GM12878 (cell line): ENCODE measurements at regions not wholly inside any gene's neighbourhood (a gene's known extent, or its start where the extent isn't known, plus 50 kb on each side); places are given as distances from the start of the nearest gene placed in this dataset.

Experiments
- ATAC-seq: fragments of 200-7000 bp; cut with Tn5 transposase; 3 replicates; pipeline ENCODE4 v1.9.1; 2020; ENCODE audit warnings: mild to moderate bottlenecking, moderate library complexity
- BruUV-seq: library from RNA; stranded (reverse); fragments of 400-500 nt; replicated peaks from 2 replicates; lab custom pipeline; 2021; lab: Mats Ljungman, UMichigan
- CTCF ChIA-PET: fragments of 300-600 bp; sonication (Branson Sonifier 250); formaldehyde crosslinking; extraction: SDS; loops from one replicate; lab custom pipeline; 2021; ENCODE audit warnings: inconsistent platforms; lab: Yijun Ruan, JAX
- POLR2A ChIA-PET: fragments of 350-600 bp; formaldehyde crosslinking; extraction: SDS; loops from one replicate; lab custom pipeline; 2021; ENCODE audit warnings: inconsistent platforms; lab: Charles Lee
- RAD21 ChIA-PET: fragments of 300-600 bp; sonication (Branson Sonifier 250); formaldehyde crosslinking; loops from one replicate; lab custom pipeline; 2023; ENCODE audit warnings: antibody characterized with exemption; ENCODE audit not compliant: unreplicated experiment; lab: Charles Lee
- SMC1A ChIA-PET: fragments of 300-600 bp; sonication (Branson Sonifier 250); formaldehyde crosslinking; loops from one replicate; lab custom pipeline; 2023; ENCODE audit not compliant: unreplicated experiment, uncharacterized antibody; lab: Charles Lee
- DNase-seq: peaks from one replicate; pipeline ENCODE4 v3.0.0-alpha.2; 2011; ENCODE audit warnings: low read depth, low spot score
- FAIRE-seq: peaks from 3 replicates; lab custom pipeline; 2011; peaks lifted over from hg19 to GRCh38; lab: Jason Lieb, UNC
- H2AFZ ChIP-seq: 2 replicates; pipeline ENCODE4 v1.6.0; 2011; ENCODE audit warnings: low read depth, low read length, control low read depth; ENCODE audit not compliant: control insufficient read depth
- H3K27ac ChIP-seq: 2 replicates; pipeline ENCODE4 v1.5.1; 2011; ENCODE audit warnings: control low read depth; ENCODE audit not compliant: control insufficient read depth, insufficient read depth
- H3K27me3 ChIP-seq, 2 experiments: replicated peaks in 1 of 2; 2 replicates each; pipeline versions ENCODE4 v1.6.0 to v1.6.1; 2011; ENCODE audit warnings: low read length in 1 of 2; ENCODE audit not compliant: control insufficient read depth in 2 of 2, insufficient read depth in 2 of 2
- H3K36me3 ChIP-seq, 2 experiments: 2 replicates each; pipeline ENCODE4 v1.5.1; 2011; ENCODE audit warnings: low read length in 1 of 2; ENCODE audit not compliant: control insufficient read depth in 2 of 2, insufficient read depth in 2 of 2
- H3K4me1 ChIP-seq: 2 replicates; pipeline ENCODE4 v1.6.1; 2011; ENCODE audit warnings: mild to moderate bottlenecking, low read length, moderate library complexity, mixed read lengths; ENCODE audit not compliant: control insufficient read depth, insufficient read depth
- H3K4me2 ChIP-seq: 2 replicates; pipeline ENCODE4 v1.6.0; 2011; ENCODE audit warnings: control low read depth; ENCODE audit not compliant: control insufficient read depth, insufficient read depth
- H3K4me3 ChIP-seq: fragments of 200-600 bp; sonication (generic); 2 replicates; pipeline ENCODE4 v1.5.1; 2016
- H3K79me2 ChIP-seq: 2 replicates; pipeline ENCODE4 v1.6.0; 2011; ENCODE audit warnings: low read length; ENCODE audit not compliant: control insufficient read depth, insufficient read depth
- H3K9ac ChIP-seq: 2 replicates; pipeline ENCODE4 v1.8.0; 2011; ENCODE audit warnings: low read length, control low read depth, mixed read lengths; ENCODE audit not compliant: control insufficient read depth, insufficient read depth
- H3K9me3 ChIP-seq: replicated peaks from 3 replicates; pipeline ENCODE4 v1.5.1; 2011; ENCODE audit warnings: mild to moderate bottlenecking, low read length; ENCODE audit not compliant: control insufficient read depth, insufficient read depth
- H4K20me1 ChIP-seq: 2 replicates; pipeline ENCODE4 v1.6.0; 2011; ENCODE audit not compliant: control insufficient read depth, insufficient read depth
- CEBPB ChIP-seq, 2 experiments: fragments of 150-350 bp in 1 of 2; IDR thresholded peaks; 2 replicates each; pipeline ENCODE4 v1.6.1; 2012 to 2014; ENCODE audit warnings: low read depth in 2 of 2, low read length in 2 of 2, borderline replicate concordance in 1 of 2, inconsistent platforms in 1 of 2
- CREM ChIP-seq: IDR thresholded peaks from 2 replicates; pipeline ENCODE4 v1.6.1; 2014; ENCODE audit warnings: antibody characterized with exemption, low read depth
- FOS ChIP-seq: IDR thresholded peaks from 3 replicates; pipeline ENCODE4 v1.6.1; 2011; ENCODE audit warnings: borderline replicate concordance; ENCODE audit not compliant: insufficient read length; ENCODE audit errors: extremely low read depth
- GABPA ChIP-seq: IDR thresholded peaks from 2 replicates; pipeline ENCODE4 v1.6.1; 2014; ENCODE audit warnings: antibody characterized with exemption, low read depth, mild to moderate bottlenecking, inconsistent platforms
- HDAC2 ChIP-seq: fragments of 200-600 bp; sonication (generic); IDR thresholded peaks from 2 replicates; pipeline ENCODE4 v1.6.1; 2017
- HDGF ChIP-seq: fragments of 450-650 bp; IDR thresholded peaks from 2 replicates; pipeline ENCODE4 v1.6.1; 2016; ENCODE audit warnings: antibody characterized with exemption
- KAT2A ChIP-seq: conservative IDR thresholded peaks from 2 replicates; pipeline ENCODE4 v1.6.1; 2011; ENCODE audit warnings: low read depth, low read length; ENCODE audit not compliant: control insufficient read depth
- KLF5 ChIP-seq: fragments of 450-650 bp; IDR thresholded peaks from 2 replicates; pipeline ENCODE4 v1.6.1; 2014; ENCODE audit warnings: mild to moderate bottlenecking; ENCODE audit not compliant: partially characterized antibody
- NFYA ChIP-seq: IDR thresholded peaks from 2 replicates; pipeline ENCODE4 v1.6.1; 2011; ENCODE audit warnings: low read depth, mild to moderate bottlenecking, low read length, improper control_type of control experiment, borderline replicate concordance
- NFYB ChIP-seq: IDR thresholded peaks from 2 replicates; pipeline ENCODE4 v1.6.1; 2011; ENCODE audit warnings: low read depth, mild to moderate bottlenecking, low read length, improper control_type of control experiment, moderate library complexity; ENCODE audit not compliant: insufficient read depth
- PAX8 ChIP-seq: fragments of 450-650 bp; IDR thresholded peaks from 2 replicates; pipeline ENCODE4 v1.6.1; 2017; ENCODE audit warnings: mild to moderate bottlenecking, moderate library complexity
- SUZ12 ChIP-seq: fragments of 200-600 bp; sonication (generic); IDR thresholded peaks from one replicate; pipeline ENCODE4 v1.6.1; 2018; ENCODE audit warnings: antibody characterized with exemption, mild to moderate bottlenecking; ENCODE audit not compliant: unreplicated experiment
- TCF12 ChIP-seq: IDR thresholded peaks from 2 replicates; pipeline ENCODE4 v1.6.1; 2011; ENCODE audit warnings: low read depth, mild to moderate bottlenecking, low read length
- WGBS: methylation state at CpG from one replicate; pipeline ENCODE4 v1.1.6; 2016; ENCODE audit warnings: low lambda C conversion rate; ENCODE audit not compliant: insufficient replicate concordance, insufficient coverage; ENCODE audit errors: missing lambda C conversion rate; 5-methylcytosine and 5-hydroxymethylcytosine counted together
- in situ Hi-C: fragments of 300-500 bp; cut with MboI; formaldehyde crosslinking; loops from 9 replicates; pipeline ENCODE4 v1.14.3; 2018; ENCODE audit warnings: mixed read lengths
- intact Hi-C: fragments of 100-400 bp; cut with micrococcal nuclease; formaldehyde crosslinking; loops from one replicate; pipeline ENCODE4 v1.14.2; 2022; ENCODE audit not compliant: unreplicated experiment
- TF ChIP-seq, protein P1 (sequence below): fragments of 450-650 bp; formaldehyde crosslinking; IDR thresholded peaks from 2 replicates; pipeline ENCODE4 v1.4.0; 2022; ENCODE audit warnings: mild to moderate bottlenecking, moderate library complexity
- TF ChIP-seq, protein P2 (sequence below): fragments of 150-350 bp; IDR thresholded peaks from 2 replicates; pipeline ENCODE4 v1.6.1; 2016; ENCODE audit warnings: low read depth, low read length
- TF ChIP-seq, protein P3 (sequence below): fragments of 450-650 bp; formaldehyde crosslinking; IDR thresholded peaks from 2 replicates; pipeline ENCODE4 v1.4.0; 2020; ENCODE audit warnings: mild to moderate bottlenecking, moderate library complexity

DNA sequence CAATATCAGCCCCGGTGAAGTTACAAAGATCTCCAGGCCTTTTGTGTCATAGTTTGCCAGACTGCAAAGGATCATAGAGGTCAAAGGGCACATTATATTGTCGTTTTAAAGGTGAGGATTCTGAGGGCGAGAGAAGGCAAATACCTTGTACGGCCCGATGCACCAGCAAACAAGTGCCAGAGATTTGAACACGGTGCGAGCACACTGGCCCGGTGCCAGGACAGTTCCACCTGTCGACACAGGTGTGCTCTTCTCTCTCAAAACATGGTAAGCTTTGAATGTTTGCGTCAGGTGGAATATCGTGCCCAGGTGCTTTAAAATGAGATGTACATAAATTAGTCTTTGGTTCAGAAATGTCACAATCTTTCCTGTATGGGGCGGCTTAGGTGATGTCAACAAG, 776.1 kb upstream of the ID2 start:
- H2AFZ ChIP-seq = no peak overlapping the region
- no peaks in the 10 kb centered on the region for H3K4me1 ChIP-seq
- ATAC-seq (no peak), DNase-seq (no peak), FAIRE-seq (no peak)
- ChIA-PET RAD21 (no interaction called here), CTCF (interaction anchor here (0.6 to 0.7 kb wide), 2 partner anchors 15 to 72 kb away, joined by 3 read pairs; no protein-coding TSS in a partner anchor), POLR2A (no interaction called here), SMC1A (interaction anchor here (1.5 kb wide), 1 partner anchor 10 kb away, joined by 3 read pairs; no protein-coding TSS in a partner anchor)
- H3K4me3 ChIP-seq = no peak overlapping the region
- H3K79me2 ChIP-seq = no peaks in the 10 kb centered on the region
- no peak overlapping the region for H3K27ac ChIP-seq
- H3K9me3 ChIP-seq = no peaks in the 10 kb centered on the region; the same call in 2 of the 3 replicates
- no peak overlapping the region for H3K4me2 ChIP-seq
- no peak overlapping the region for H3K9ac ChIP-seq
- H3K36me3 ChIP-seq = no peaks in the 10 kb centered on the region
- no peaks in the 10 kb centered on the region for H4K20me1 ChIP-seq
- BruUV-seq = no TSS peak
- in situ Hi-C loops = no loop called here
- WGBS = 30% methylated on average over 12 of the region's 12 CpGs
- H3K27me3 ChIP-seq = no peaks in the 10 kb centered on the region
- intact Hi-C loops = no loop called here
- TF ChIP-seq NFYB (no peak), HDGF (no peak), GABPA (no peak), CREM (no peak), FOS (no peak), TCF12 (no peak), SUZ12 (no peak), PAX8 (no peak), KAT2A (no peak), KLF5 (no peak), CEBPB (IDR thresholded peaks at IDR 0.05; ENCODE audit: borderline replicate concordance in 1 of 2, low read depth in 2 of 2, low read length in 2 of 2) (no peak), HDAC2 (no peak), NFYA (no peak)
- TF ChIP-seq, protein P1, sequence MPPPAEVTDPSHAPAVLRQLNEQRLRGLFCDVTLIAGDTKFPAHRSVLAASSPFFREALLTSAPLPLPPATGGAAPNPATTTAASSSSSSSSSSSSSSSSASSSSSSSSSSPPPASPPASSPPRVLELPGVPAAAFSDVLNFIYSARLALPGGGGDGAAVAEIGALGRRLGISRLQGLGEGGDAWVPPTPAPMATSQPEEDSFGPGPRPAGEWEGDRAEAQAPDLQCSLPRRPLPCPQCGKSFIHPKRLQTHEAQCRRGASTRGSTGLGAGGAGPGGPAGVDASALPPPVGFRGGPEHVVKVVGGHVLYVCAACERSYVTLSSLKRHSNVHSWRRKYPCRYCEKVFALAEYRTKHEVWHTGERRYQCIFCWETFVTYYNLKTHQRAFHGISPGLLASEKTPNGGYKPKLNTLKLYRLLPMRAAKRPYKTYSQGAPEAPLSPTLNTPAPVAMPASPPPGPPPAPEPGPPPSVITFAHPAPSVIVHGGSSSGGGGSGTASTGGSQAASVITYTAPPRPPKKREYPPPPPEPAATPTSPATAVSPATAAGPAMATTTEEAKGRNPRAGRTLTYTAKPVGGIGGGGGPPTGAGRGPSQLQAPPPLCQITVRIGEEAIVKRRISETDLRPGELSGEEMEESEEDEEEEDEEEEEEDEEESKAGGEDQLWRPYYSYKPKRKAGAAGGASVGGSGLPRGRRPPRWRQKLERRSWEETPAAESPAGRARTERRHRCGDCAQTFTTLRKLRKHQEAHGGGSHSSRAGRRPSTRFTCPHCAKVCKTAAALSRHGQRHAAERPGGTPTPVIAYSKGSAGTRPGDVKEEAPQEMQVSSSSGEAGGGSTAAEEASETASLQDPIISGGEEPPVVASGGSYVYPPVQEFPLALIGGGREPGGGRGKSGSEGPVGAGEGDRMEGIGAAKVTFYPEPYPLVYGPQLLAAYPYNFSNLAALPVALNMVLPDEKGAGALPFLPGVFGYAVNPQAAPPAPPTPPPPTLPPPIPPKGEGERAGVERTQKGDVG = no peak
- TF ChIP-seq, protein P2, sequence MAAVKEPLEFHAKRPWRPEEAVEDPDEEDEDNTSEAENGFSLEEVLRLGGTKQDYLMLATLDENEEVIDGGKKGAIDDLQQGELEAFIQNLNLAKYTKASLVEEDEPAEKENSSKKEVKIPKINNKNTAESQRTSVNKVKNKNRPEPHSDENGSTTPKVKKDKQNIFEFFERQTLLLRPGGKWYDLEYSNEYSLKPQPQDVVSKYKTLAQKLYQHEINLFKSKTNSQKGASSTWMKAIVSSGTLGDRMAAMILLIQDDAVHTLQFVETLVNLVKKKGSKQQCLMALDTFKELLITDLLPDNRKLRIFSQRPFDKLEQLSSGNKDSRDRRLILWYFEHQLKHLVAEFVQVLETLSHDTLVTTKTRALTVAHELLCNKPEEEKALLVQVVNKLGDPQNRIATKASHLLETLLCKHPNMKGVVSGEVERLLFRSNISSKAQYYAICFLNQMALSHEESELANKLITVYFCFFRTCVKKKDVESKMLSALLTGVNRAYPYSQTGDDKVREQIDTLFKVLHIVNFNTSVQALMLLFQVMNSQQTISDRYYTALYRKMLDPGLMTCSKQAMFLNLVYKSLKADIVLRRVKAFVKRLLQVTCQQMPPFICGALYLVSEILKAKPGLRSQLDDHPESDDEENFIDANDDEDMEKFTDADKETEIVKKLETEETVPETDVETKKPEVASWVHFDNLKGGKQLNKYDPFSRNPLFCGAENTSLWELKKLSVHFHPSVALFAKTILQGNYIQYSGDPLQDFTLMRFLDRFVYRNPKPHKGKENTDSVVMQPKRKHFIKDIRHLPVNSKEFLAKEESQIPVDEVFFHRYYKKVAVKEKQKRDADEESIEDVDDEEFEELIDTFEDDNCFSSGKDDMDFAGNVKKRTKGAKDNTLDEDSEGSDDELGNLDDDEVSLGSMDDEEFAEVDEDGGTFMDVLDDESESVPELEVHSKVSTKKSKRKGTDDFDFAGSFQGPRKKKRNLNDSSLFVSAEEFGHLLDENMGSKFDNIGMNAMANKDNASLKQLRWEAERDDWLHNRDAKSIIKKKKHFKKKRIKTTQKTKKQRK = no peak
- TF ChIP-seq, protein P3, sequence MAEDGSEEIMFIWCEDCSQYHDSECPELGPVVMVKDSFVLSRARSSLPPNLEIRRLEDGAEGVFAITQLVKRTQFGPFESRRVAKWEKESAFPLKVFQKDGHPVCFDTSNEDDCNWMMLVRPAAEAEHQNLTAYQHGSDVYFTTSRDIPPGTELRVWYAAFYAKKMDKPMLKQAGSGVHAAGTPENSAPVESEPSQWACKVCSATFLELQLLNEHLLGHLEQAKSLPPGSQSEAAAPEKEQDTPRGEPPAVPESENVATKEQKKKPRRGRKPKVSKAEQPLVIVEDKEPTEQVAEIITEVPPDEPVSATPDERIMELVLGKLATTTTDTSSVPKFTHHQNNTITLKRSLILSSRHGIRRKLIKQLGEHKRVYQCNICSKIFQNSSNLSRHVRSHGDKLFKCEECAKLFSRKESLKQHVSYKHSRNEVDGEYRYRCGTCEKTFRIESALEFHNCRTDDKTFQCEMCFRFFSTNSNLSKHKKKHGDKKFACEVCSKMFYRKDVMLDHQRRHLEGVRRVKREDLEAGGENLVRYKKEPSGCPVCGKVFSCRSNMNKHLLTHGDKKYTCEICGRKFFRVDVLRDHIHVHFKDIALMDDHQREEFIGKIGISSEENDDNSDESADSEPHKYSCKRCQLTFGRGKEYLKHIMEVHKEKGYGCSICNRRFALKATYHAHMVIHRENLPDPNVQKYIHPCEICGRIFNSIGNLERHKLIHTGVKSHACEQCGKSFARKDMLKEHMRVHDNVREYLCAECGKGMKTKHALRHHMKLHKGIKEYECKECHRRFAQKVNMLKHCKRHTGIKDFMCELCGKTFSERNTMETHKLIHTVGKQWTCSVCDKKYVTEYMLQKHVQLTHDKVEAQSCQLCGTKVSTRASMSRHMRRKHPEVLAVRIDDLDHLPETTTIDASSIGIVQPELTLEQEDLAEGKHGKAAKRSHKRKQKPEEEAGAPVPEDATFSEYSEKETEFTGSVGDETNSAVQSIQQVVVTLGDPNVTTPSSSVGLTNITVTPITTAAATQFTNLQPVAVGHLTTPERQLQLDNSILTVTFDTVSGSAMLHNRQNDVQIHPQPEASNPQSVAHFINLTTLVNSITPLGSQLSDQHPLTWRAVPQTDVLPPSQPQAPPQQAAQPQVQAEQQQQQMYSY (CRISPR knock-in tag) = no peak
